ENCODE measurements at regions not wholly inside any gene's neighbourhood (a gene's known extent, or its start where the extent isn't known, plus 50 kb on each side); places are given as distances from the start of the nearest gene placed in this dataset.

GRCh38 chr2:158889135-158889853 lies 79.1 kb upstream of the TANC1 start:
- no peak overlapping the region for H3K4me3 ChIP-seq (ENCODE audit: low read depth, low read length)
- DNase-seq (ENCODE audit: low read depth) = no peak
- TF ChIP-seq CTCF (conservative IDR thresholded peaks at IDR 0.05; ENCODE audit: low read depth, low read length) = no peak

GRCh38 chr2:158890296-158890905 lies 78.0 kb upstream of the TANC1 start:
- no peak overlapping the region for H3K4me3 ChIP-seq (ENCODE audit: low read depth, low read length)
- DNase-seq (ENCODE audit: low read depth) = no peak
- TF ChIP-seq CTCF (conservative IDR thresholded peaks at IDR 0.05; ENCODE audit: low read depth, low read length) = no peak

- H3K4me3 ChIP-seq (ENCODE audit: low read depth, low read length) = no peak overlapping the region
- no peak for TF ChIP-seq CTCF (conservative IDR thresholded peaks at IDR 0.05; ENCODE audit: low read depth, low read length)
- peak; percentile 28 for DNase-seq (ENCODE audit: low read depth)
Observed at GRCh38 chr2:158893026-158893425, 75.4 kb upstream of the TANC1 start.

GRCh38 chr2:158893474-158893873 lies 75.0 kb upstream of the TANC1 start:
- no peak overlapping the region for H3K4me3 ChIP-seq (ENCODE audit: low read depth, low read length)
- DNase-seq (ENCODE audit: low read depth) = no peak

GRCh38 chr2:158894078-158894477 lies 74.4 kb upstream of the TANC1 start:
- peak; percentile 44 for DNase-seq (ENCODE audit: low read depth)
- H3K4me3 ChIP-seq (ENCODE audit: low read depth, low read length) = no peak overlapping the region
- no peak for TF ChIP-seq CTCF (conservative IDR thresholded peaks at IDR 0.05; ENCODE audit: low read depth, low read length)

More at GRCh38 chr2:158893474-158893873, 75.0 kb upstream of the TANC1 start:
- TF ChIP-seq CTCF (conservative IDR thresholded peaks at IDR 0.05; ENCODE audit: low read depth, low read length) = no peak

GRCh38 chr2:158894572-158894971 lies 73.9 kb upstream of the TANC1 start:
- no peak overlapping the region for H3K4me3 ChIP-seq (ENCODE audit: low read depth, low read length)
- TF ChIP-seq CTCF (conservative IDR thresholded peaks at IDR 0.05; ENCODE audit: low read depth, low read length) = no peak
- no peak for DNase-seq (ENCODE audit: low read depth)

GRCh38 chr2:158900345-158900744 lies 68.1 kb upstream of the TANC1 start:
- H3K4me3 ChIP-seq (ENCODE audit: low read depth, low read length) = no peak overlapping the region
- no peak for DNase-seq (ENCODE audit: low read depth)
- no peak for TF ChIP-seq CTCF (conservative IDR thresholded peaks at IDR 0.05; ENCODE audit: low read depth, low read length)

Data from choroid plexus epithelial cell (primary cell).